ENCODE measurements at regions not wholly inside any gene's neighbourhood (a gene's known extent, or its start where the extent isn't known, plus 50 kb on each side); places are given as distances from the start of the nearest gene placed in this dataset.

DNA sequence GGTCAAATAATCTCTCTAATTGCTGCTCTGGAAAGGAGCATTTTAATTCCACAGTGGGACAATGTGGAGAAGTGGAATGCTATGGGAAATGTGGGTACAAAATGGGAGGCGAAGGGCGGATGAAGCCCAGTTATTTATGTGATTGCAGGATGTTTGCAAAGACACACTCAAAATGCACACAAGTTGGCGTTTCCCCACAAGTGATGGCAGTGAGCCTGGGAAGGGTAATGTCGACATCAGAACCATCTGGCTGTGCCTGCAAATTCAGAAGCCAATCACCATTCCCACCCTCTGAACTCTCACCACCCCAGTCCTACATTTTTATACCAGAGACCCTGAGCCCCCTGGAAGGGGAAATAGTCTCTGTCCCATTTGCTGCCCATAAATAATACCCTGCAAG is 201.1 kb downstream of the SOX9 start:
- DNase-seq: no peak
- TF ChIP-seq, protein P1, sequence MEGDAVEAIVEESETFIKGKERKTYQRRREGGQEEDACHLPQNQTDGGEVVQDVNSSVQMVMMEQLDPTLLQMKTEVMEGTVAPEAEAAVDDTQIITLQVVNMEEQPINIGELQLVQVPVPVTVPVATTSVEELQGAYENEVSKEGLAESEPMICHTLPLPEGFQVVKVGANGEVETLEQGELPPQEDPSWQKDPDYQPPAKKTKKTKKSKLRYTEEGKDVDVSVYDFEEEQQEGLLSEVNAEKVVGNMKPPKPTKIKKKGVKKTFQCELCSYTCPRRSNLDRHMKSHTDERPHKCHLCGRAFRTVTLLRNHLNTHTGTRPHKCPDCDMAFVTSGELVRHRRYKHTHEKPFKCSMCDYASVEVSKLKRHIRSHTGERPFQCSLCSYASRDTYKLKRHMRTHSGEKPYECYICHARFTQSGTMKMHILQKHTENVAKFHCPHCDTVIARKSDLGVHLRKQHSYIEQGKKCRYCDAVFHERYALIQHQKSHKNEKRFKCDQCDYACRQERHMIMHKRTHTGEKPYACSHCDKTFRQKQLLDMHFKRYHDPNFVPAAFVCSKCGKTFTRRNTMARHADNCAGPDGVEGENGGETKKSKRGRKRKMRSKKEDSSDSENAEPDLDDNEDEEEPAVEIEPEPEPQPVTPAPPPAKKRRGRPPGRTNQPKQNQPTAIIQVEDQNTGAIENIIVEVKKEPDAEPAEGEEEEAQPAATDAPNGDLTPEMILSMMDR (IDR thresholded peaks at IDR 0.05; ENCODE audit: low read depth, low read length): no peak
- H3K9me3 ChIP-seq (ENCODE audit: severe bottlenecking): peaks cover 23% of the 10 kb centered on the region
- no peaks in the 10 kb centered on the region for H3K36me3 ChIP-seq
- H3K27ac ChIP-seq: no peak overlapping the region
- H3K27me3 ChIP-seq (ENCODE audit: insufficient read depth, low read depth, severe bottlenecking): peaks cover 90% of the 10 kb centered on the region
- H3K4me3 ChIP-seq (ENCODE audit: low read depth, low read length): no peak overlapping the region

DNA sequence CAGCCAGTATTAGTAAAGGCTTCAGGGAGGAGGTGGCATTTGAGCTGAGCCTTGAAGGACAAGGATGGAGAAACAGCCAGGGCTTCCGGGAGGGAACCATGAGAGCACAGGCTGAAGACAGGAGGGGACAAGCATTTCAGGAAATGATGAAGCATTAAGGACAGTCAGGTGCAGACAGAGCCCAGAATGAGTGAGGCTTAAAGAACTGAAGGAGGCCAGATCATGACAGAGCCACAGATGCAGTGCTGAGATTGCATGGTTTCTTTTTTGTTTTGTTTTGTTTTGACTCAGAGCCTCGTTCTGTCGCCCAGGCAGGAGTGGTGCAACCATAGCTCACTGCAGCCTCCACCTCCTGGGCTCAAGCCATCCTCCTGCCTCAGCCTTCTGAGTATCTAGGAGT is 211.5 kb downstream of the SOX9 start:
- H3K36me3 ChIP-seq: no peaks in the 10 kb centered on the region
- H3K9me3 ChIP-seq (ENCODE audit: severe bottlenecking): no peaks in the 10 kb centered on the region
- peaks cover 45% of the 10 kb centered on the region for H3K27me3 ChIP-seq (ENCODE audit: insufficient read depth, low read depth, severe bottlenecking)
- TF ChIP-seq, protein P1 (IDR thresholded peaks at IDR 0.05; ENCODE audit: low read depth, low read length): no peak
- no peak overlapping the region for H3K27ac ChIP-seq
- no peak overlapping the region for H3K4me3 ChIP-seq (ENCODE audit: low read depth, low read length)
- no peak for DNase-seq

DNA sequence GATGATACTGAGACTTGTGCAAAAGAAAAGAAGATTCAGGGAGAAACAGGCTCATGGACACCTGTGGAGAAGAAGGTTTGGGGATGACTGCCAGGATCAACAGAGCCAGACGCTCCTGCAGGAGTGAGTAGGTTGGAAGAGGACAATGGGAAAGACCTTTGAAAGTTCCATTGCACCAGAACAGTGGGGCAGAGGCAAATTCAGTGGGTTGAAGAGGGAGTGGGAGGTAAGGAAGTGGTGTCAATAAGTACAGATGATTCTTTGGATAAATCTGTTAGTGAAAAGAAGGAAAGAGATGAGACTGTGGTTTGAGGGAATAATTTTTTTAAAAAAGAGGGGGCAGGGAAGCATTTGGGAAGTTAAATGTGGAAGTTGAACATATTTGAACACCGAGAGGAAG is 212.8 kb downstream of the SOX9 start:
- Histone ChIP-seq H3K4me3 (ENCODE audit: low read depth, low read length) (no peak overlapping the region), H3K36me3 (no peaks in the 10 kb centered on the region), H3K9me3 (ENCODE audit: severe bottlenecking) (no peaks in the 10 kb centered on the region), H3K27me3 (ENCODE audit: insufficient read depth, low read depth, severe bottlenecking) (peaks cover 44% of the 10 kb centered on the region), H3K27ac (no peak overlapping the region)
- TF ChIP-seq, protein P1 (IDR thresholded peaks at IDR 0.05; ENCODE audit: low read depth, low read length): no peak
- no peak for DNase-seq

DNA sequence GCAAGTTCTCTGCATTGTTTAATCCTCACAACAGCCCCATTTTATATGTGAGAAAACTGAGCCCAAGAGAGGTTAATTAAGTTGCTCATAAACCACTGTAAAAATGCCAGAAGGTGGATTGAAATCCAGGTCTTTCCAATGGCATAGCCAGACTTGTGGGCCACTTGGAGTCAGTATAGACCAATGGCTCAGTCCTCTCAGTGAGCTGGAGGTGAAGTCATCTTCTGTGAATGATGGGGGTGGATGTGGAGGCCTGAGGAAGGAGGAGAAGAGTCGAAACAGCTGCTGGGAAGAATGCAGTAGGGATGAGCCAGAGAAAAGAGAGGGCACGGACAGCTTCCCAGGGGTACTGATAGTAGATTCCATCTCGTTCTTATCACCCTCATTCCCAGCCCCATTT is 213.4 kb downstream of the SOX9 start:
- no peak for DNase-seq
- no peak overlapping the region for H3K4me3 ChIP-seq (ENCODE audit: low read depth, low read length)
- TF ChIP-seq, protein P1 (IDR thresholded peaks at IDR 0.05; ENCODE audit: low read depth, low read length): no peak
- no peaks in the 10 kb centered on the region for H3K36me3 ChIP-seq
- peaks cover 42% of the 10 kb centered on the region for H3K27me3 ChIP-seq (ENCODE audit: insufficient read depth, low read depth, severe bottlenecking)
- no peak overlapping the region for H3K27ac ChIP-seq
- H3K9me3 ChIP-seq (ENCODE audit: severe bottlenecking): no peaks in the 10 kb centered on the region

DNA sequence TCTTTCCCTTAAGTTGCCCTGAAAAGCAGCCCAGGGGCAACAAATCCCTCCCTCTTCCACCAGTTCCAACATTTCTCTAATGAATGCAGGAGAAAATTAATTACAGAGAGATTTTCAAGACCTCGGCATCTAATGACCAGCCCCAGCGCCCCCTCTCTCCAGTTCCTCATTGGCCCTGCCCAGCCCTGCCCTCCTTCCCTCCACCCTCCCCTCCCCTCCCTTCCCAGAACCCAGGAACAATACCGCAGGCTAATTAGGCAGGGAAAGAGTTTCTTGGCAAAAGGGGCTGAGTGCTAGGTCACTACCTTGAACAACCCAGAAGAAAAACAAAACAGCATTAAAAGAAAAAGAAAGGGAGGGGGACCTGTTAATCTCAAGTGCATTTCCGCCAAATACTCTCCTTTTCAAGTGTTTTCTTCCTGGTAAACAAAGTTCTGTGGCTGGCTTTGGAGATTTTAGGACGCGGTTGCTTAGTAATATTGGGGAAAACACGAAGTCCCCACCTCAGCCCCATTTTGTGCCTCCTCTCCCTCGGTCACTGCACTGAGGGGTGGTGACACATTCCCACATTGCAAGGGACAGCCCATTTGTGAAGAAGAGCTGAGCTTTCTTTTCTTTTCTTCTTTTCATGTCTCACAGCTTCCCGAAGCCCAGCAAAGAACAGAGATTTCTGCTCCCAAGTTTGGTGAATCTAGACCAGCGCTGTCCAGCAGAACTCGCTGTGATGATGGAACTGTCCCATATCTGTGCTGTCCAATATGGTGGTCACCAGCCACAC is 215.4 kb downstream of the SOX9 start:
- Histone ChIP-seq H3K4me3 (ENCODE audit: low read depth, low read length) (no peak overlapping the region), H3K36me3 (no peaks in the 10 kb centered on the region), H3K9me3 (ENCODE audit: severe bottlenecking) (no peaks in the 10 kb centered on the region), H3K27ac (no peak overlapping the region), H3K27me3 (ENCODE audit: insufficient read depth, low read depth, severe bottlenecking) (peaks cover 34% of the 10 kb centered on the region)
- TF ChIP-seq, protein P1 (IDR thresholded peaks at IDR 0.05; ENCODE audit: low read depth, low read length): no peak
- no peak for DNase-seq

DNA sequence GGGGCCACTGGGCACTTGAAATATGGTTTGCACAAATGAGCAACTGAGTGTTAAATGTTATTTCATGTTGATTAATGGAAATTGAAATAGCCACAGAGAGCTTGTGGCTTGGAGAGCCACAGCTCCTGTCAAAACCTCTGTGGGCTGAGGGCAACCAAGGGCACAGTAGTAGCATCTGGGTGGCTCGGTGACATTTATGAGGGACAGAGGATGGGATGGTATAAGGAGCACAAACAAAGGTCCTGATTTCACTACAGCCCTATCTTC is 215.9 kb downstream of the SOX9 start:
- TF ChIP-seq, protein P1 (IDR thresholded peaks at IDR 0.05; ENCODE audit: low read depth, low read length): no peak
- H3K9me3 ChIP-seq (ENCODE audit: severe bottlenecking): no peaks in the 10 kb centered on the region
- no peak overlapping the region for H3K4me3 ChIP-seq (ENCODE audit: low read depth, low read length)
- DNase-seq: no peak
- no peaks in the 10 kb centered on the region for H3K36me3 ChIP-seq
- H3K27ac ChIP-seq: no peak overlapping the region
- peaks cover 33% of the 10 kb centered on the region for H3K27me3 ChIP-seq (ENCODE audit: insufficient read depth, low read depth, severe bottlenecking)

Data from WERI-Rb-1 (cell line).